ENCODE measurements at regions not wholly inside any gene's neighbourhood (a gene's known extent, or its start where the extent isn't known, plus 50 kb on each side); places are given as distances from the start of the nearest gene placed in this dataset.

GRCh38 chr5:39485079-39485478 is 60.3 kb upstream of the DAB2 start:
- no peak for DNase-seq (ENCODE audit: low read depth, low spot score)

GRCh38 chr5:39484673-39485072 is 59.9 kb upstream of the DAB2 start:
- DNase-seq (ENCODE audit: low read depth, low spot score): no peak

- no peak for DNase-seq (ENCODE audit: low read depth, low spot score)
These were observed 57.3 kb upstream of the DAB2 start for GRCh38 chr5:39482098-39482497.

- no peak for DNase-seq (ENCODE audit: low read depth, low spot score)
These were observed 54.8 kb upstream of the DAB2 start for GRCh38 chr5:39479537-39479936.

GRCh38 chr5:39478863-39479262 is 54.1 kb upstream of the DAB2 start:
- DNase-seq (ENCODE audit: low read depth, low spot score): no peak

DNA sequence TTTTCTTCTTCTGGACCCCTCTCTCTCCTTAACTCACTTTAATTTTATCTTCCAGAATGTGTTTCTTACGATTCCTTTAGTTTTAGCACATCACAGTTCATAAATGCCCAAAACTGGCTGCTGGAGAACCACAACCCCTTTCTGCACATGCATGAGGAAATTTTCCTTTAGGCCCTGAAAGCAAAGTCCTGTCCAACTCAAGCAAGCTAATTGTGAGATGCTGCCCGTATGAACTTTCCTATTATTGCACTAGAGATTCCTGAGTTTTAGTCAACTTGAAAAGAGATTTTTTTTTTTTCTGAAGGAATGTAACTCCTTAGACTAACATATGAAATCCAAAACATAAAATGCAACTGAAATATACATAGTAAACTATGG is 52.1 kb upstream of the DAB2 start:
- DNase-seq (ENCODE audit: low read depth, low spot score): no peak

DNA sequence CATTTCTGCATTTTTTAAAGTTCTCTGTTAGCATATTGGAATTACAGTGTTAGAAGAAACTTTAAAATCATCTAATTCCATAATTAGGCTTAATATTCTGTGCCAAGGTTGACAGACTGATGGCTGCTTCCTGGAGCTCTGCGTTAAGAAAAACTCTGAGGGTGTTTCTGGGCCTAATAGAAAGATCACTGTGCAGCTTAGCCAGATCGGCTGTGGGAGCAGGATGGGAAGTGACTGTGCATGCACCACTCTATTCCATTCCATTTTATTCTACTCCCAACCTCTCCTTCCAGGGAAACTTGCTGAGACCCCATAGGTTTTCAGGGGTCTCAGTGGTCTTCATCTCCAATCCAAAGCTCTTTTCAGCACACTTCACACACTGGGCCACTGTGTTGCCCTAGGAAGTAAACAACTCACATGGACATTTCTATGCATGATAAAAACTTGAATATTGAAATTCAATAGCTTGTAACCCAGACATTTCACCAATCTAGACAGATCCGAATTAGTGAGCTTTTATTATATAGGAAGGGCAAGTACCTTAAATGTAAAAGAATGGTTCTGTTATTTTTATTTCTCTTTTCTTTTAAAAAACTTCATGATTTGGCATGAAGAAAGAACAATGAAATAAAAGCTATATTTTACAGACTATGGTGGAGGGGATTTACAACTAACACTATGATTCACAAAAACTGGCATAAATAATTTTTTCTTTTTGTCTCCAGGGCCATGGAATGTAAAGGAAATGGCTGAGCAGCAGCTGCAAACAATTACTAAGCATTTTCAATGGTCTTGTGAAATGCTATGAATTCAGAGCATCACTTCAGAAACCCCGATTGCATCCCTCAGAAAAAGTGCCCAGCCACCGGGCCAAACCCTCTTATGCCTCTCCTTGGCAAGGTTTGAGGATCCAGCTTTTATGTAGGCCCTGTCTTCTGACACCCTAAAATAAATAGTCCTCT is 51.4 kb upstream of the DAB2 start:
- no peak for DNase-seq (ENCODE audit: low read depth, low spot score)

GRCh38 chr5:39475159-39475571 is 50.4 kb upstream of the DAB2 start:
- no peak for DNase-seq (ENCODE audit: low read depth, low spot score)
